ENCODE measurements at regions not wholly inside any gene's neighbourhood (a gene's known extent, or its start where the extent isn't known, plus 50 kb on each side); places are given as distances from the start of the nearest gene placed in this dataset.

DNA sequence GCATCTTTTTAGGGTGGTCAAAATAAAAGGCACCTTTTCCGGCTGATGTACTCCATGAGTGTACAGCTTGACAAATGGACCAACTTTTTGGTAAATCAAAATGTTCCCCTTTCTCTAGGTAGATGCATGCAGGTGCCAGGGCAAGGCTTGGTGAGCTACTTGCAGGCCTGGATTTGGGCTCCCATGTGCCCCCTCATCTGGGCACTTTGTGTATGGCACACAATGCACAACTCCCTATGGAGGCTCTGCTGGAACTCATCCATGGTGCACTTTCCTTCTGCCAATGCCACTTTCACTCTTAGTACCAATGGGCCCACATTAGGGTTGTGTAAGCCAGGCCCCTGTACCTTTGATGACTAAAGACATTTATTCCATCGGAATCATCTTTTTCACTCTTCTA lies 300.8 kb downstream of the SDHAF3 start:
- H3K4me2 ChIP-seq: no peak overlapping the region
- no peak overlapping the region for H3K4me3 ChIP-seq
- no peak overlapping the region for H3K27ac Mint-ChIP-seq
- no peaks in the 10 kb centered on the region for H3K4me1 ChIP-seq (ENCODE audit: insufficient read depth)
- peak; percentile 56; the same call in 1 of the 3 replicates for ATAC-seq
- no peaks in the 10 kb centered on the region for H3K9me2 ChIP-seq (ENCODE audit: insufficient read depth)
- TF ChIP-seq, protein P1, sequence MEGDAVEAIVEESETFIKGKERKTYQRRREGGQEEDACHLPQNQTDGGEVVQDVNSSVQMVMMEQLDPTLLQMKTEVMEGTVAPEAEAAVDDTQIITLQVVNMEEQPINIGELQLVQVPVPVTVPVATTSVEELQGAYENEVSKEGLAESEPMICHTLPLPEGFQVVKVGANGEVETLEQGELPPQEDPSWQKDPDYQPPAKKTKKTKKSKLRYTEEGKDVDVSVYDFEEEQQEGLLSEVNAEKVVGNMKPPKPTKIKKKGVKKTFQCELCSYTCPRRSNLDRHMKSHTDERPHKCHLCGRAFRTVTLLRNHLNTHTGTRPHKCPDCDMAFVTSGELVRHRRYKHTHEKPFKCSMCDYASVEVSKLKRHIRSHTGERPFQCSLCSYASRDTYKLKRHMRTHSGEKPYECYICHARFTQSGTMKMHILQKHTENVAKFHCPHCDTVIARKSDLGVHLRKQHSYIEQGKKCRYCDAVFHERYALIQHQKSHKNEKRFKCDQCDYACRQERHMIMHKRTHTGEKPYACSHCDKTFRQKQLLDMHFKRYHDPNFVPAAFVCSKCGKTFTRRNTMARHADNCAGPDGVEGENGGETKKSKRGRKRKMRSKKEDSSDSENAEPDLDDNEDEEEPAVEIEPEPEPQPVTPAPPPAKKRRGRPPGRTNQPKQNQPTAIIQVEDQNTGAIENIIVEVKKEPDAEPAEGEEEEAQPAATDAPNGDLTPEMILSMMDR (conservative IDR thresholded peaks at IDR 0.05; ENCODE audit: low read depth in 2 of 2): peak; percentile 45 to 52
- TF ChIP-seq STAT1 (IDR thresholded peaks at IDR 0.05; ENCODE audit: unreplicated experiment): no peak
- H3K36me3 ChIP-seq (ENCODE audit: insufficient read depth): no peaks in the 10 kb centered on the region
- no peaks in the 10 kb centered on the region for H3K4me1 Mint-ChIP-seq
- no peak overlapping the region for H3K4me3 Mint-ChIP-seq
- no peaks in the 10 kb centered on the region for H3K27me3 Mint-ChIP-seq (ENCODE audit: insufficient read depth, low read depth, poor library complexity)
- H2AFZ ChIP-seq: no peak overlapping the region
- no peaks in the 10 kb centered on the region for H4K20me1 ChIP-seq (replicated peaks; ENCODE audit: insufficient read depth)
- H3K27ac ChIP-seq (ENCODE audit: low read depth): no peak overlapping the region
- no peaks in the 10 kb centered on the region for H3K79me2 ChIP-seq (replicated peaks; ENCODE audit: insufficient read depth)
- peaks cover 1% of the 10 kb centered on the region; the same call in 1 of the 3 replicates for H3K36me3 Mint-ChIP-seq (ENCODE audit: low read depth)
- H3K9me3 Mint-ChIP-seq: peaks cover 4% of the 10 kb centered on the region; the same call in 2 of the 3 replicates
- no peaks in the 10 kb centered on the region for H3K27me3 ChIP-seq (ENCODE audit: insufficient read depth)
- no peaks in the 10 kb centered on the region for H3F3A ChIP-seq (replicated peaks; ENCODE audit: low read depth)
- DNase-seq (ENCODE audit: low spot score): peak; percentile 45

DNA sequence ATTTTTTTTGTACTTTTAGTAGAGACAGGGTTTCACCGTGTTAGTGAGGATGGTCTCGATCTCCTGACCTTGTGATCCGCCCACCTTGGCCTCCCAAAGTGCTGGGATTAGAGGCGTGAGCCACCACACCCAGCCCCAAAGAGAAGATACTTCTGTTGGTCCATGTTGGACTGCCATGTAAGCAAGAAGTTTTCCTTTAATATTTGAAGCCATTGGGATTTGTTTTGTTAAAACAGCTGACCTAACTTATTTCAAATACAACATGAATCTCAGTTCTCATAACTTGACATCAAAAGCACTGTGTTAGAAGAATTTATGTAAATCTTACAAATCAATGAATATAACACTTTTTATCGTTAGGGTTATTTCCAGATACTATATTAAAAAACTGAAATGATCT lies 302.4 kb downstream of the SDHAF3 start:
- Histone ChIP-seq H3K36me3 (ENCODE audit: insufficient read depth) (no peaks in the 10 kb centered on the region), H3K27me3 (ENCODE audit: insufficient read depth) (no peaks in the 10 kb centered on the region), H3F3A (replicated peaks; ENCODE audit: low read depth) (no peaks in the 10 kb centered on the region), H4K20me1 (replicated peaks; ENCODE audit: insufficient read depth) (no peaks in the 10 kb centered on the region), H3K9me2 (ENCODE audit: insufficient read depth) (no peaks in the 10 kb centered on the region), H3K79me2 (replicated peaks; ENCODE audit: insufficient read depth) (no peaks in the 10 kb centered on the region), H3K4me3 (no peak overlapping the region), H3K27ac (ENCODE audit: low read depth) (no peak overlapping the region), H3K4me1 (ENCODE audit: insufficient read depth) (no peaks in the 10 kb centered on the region), H3K4me2 (no peak overlapping the region), H2AFZ (no peak overlapping the region)
- DNase-seq (ENCODE audit: low spot score) (no peak), ATAC-seq (no peak)
- Mint-ChIP-seq H3K27me3 (ENCODE audit: insufficient read depth, low read depth, poor library complexity) (no peaks in the 10 kb centered on the region), H3K27ac (no peak overlapping the region), H3K9me3 (peaks cover 7% of the 10 kb centered on the region; the same call in 2 of the 3 replicates), H3K4me1 (no peaks in the 10 kb centered on the region), H3K36me3 (ENCODE audit: low read depth) (peaks cover 4% of the 10 kb centered on the region; the same call in 1 of the 3 replicates), H3K4me3 (no peak overlapping the region)
- TF ChIP-seq, protein P2, sequence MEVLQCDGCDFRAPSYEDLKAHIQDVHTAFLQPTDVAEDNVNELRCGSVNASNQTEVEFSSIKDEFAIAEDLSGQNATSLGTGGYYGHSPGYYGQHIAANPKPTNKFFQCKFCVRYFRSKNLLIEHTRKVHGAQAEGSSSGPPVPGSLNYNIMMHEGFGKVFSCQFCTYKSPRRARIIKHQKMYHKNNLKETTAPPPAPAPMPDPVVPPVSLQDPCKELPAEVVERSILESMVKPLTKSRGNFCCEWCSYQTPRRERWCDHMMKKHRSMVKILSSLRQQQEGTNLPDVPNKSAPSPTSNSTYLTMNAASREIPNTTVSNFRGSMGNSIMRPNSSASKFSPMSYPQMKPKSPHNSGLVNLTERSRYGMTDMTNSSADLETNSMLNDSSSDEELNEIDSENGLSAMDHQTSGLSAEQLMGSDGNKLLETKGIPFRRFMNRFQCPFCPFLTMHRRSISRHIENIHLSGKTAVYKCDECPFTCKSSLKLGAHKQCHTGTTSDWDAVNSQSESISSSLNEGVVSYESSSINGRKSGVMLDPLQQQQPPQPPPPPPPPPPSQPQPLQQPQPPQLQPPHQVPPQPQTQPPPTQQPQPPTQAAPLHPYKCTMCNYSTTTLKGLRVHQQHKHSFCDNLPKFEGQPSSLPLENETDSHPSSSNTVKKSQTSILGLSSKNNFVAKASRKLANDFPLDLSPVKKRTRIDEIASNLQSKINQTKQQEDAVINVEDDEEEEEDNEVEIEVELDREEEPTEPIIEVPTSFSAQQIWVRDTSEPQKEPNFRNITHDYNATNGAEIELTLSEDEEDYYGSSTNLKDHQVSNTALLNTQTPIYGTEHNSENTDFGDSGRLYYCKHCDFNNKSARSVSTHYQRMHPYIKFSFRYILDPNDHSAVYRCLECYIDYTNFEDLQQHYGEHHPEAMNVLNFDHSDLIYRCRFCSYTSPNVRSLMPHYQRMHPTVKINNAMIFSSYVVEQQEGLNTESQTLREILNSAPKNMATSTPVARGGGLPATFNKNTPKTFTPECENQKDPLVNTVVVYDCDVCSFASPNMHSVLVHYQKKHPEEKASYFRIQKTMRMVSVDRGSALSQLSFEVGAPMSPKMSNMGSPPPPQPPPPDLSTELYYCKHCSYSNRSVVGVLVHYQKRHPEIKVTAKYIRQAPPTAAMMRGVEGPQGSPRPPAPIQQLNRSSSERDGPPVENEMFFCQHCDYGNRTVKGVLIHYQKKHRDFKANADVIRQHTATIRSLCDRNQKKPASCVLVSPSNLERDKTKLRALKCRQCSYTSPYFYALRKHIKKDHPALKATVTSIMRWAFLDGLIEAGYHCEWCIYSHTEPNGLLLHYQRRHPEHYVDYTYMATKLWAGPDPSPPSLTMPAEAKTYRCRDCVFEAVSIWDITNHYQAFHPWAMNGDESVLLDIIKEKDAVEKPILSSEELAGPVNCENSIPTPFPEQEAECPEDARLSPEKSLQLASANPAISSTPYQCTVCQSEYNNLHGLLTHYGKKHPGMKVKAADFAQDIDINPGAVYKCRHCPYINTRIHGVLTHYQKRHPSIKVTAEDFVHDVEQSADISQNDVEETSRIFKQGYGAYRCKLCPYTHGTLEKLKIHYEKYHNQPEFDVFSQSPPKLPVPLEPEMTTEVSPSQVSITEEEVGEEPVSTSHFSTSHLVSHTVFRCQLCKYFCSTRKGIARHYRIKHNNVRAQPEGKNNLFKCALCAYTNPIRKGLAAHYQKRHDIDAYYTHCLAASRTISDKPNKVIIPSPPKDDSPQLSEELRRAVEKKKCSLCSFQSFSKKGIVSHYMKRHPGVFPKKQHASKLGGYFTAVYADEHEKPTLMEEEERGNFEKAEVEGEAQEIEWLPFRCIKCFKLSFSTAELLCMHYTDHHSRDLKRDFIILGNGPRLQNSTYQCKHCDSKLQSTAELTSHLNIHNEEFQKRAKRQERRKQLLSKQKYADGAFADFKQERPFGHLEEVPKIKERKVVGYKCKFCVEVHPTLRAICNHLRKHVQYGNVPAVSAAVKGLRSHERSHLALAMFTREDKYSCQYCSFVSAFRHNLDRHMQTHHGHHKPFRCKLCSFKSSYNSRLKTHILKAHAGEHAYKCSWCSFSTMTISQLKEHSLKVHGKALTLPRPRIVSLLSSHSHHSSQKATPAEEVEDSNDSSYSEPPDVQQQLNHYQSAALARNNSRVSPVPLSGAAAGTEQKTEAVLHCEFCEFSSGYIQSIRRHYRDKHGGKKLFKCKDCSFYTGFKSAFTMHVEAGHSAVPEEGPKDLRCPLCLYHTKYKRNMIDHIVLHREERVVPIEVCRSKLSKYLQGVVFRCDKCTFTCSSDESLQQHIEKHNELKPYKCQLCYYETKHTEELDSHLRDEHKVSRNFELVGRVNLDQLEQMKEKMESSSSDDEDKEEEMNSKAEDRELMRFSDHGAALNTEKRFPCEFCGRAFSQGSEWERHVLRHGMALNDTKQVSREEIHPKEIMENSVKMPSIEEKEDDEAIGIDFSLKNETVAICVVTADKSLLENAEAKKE (CRISPR knock-in tag; IDR thresholded peaks at IDR 0.05): no peak
- TF ChIP-seq ZNF331 (CRISPR knock-in tag; IDR thresholded peaks at IDR 0.05; ENCODE audit: low read depth): no peak
- TF ChIP-seq NANOG (IDR thresholded peaks at IDR 0.05; ENCODE audit: borderline replicate concordance): no peak
- TF ChIP-seq EZH2 (IDR thresholded peaks at IDR 0.05; ENCODE audit: low read depth, unreplicated experiment): no peak
- no peak for TF ChIP-seq EZH2phosphoT487 (IDR thresholded peaks at IDR 0.05; ENCODE audit: unreplicated experiment)
- TF ChIP-seq, protein P3, sequence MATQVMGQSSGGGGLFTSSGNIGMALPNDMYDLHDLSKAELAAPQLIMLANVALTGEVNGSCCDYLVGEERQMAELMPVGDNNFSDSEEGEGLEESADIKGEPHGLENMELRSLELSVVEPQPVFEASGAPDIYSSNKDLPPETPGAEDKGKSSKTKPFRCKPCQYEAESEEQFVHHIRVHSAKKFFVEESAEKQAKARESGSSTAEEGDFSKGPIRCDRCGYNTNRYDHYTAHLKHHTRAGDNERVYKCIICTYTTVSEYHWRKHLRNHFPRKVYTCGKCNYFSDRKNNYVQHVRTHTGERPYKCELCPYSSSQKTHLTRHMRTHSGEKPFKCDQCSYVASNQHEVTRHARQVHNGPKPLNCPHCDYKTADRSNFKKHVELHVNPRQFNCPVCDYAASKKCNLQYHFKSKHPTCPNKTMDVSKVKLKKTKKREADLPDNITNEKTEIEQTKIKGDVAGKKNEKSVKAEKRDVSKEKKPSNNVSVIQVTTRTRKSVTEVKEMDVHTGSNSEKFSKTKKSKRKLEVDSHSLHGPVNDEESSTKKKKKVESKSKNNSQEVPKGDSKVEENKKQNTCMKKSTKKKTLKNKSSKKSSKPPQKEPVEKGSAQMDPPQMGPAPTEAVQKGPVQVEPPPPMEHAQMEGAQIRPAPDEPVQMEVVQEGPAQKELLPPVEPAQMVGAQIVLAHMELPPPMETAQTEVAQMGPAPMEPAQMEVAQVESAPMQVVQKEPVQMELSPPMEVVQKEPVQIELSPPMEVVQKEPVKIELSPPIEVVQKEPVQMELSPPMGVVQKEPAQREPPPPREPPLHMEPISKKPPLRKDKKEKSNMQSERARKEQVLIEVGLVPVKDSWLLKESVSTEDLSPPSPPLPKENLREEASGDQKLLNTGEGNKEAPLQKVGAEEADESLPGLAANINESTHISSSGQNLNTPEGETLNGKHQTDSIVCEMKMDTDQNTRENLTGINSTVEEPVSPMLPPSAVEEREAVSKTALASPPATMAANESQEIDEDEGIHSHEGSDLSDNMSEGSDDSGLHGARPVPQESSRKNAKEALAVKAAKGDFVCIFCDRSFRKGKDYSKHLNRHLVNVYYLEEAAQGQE (IDR thresholded peaks at IDR 0.05; ENCODE audit: unreplicated experiment): no peak

All from GM23338 (cell line).